GM18502 (cell line): ENCODE measurements at regions not wholly inside any gene's neighbourhood (a gene's known extent, or its start where the extent isn't known, plus 50 kb on each side); places are given as distances from the start of the nearest gene placed in this dataset.

Experiments used
- ATAC-seq: cut with Tn5 transposase; IDR thresholded peaks from one replicate; pipeline ENCODE4 v1.9.1; 2021; ENCODE audit warnings: mild to moderate bottlenecking; ENCODE audit not compliant: unreplicated experiment, poor library complexity

DNA sequence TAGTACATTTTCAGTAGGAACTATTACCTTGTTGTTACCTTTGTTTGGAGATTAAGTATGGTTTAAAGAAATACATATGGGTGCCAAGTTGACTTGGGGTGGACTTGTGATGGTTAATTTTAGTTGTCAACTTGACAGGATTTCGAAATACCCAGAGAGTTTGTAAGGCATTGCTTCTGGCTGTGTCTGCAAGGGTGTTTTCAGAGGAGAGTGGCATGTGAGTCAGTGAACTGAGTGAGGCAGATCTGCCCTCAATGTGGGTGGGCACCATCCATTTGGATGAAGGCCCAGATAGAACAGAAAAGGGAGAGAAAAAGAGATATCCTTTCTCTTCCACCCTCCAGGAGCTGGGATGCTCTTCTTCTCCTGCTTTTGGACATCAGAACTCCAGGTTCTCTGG lies 315.5 kb downstream of the GPATCH2 start:
- ATAC-seq = no peak

DNA sequence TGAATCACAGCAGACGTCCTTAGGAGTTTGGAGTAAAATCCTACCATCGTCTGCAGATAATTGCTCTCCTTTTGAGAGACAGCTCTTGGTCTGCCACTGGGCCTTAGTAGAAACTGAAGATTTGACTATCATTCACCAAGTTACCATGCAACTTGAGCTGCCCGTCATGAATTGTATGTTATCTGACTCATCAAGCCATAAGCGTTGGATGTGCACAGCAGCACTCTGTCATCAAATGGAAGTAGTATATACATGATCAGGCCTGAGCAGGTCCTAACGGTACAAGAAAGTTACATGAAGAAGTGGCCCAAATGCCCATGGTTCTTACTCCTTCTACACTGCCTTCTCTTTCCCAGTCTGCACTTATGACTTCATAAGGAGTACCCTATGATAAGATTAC lies 317.8 kb downstream of the GPATCH2 start:
- ATAC-seq = no peak

DNA sequence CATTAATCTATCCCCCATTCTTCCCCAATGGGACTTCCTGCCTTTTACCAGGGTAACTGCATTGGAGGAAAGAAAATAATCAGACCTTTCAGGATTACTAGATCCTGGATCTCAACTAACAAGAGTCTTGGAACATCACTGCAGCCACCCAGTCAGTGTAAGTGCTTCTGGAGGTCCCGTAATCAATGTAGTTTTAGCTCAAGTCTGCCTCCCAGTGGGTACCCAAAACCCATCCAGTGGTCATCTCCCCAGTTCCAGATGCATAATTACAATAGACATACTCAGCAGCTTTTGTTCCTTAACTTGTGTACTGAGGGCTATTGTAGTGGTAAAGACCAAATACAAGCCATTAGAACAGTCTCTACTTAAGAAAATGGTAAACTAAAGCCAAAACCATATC lies 319.1 kb downstream of the GPATCH2 start:
- ATAC-seq = no peak

DNA sequence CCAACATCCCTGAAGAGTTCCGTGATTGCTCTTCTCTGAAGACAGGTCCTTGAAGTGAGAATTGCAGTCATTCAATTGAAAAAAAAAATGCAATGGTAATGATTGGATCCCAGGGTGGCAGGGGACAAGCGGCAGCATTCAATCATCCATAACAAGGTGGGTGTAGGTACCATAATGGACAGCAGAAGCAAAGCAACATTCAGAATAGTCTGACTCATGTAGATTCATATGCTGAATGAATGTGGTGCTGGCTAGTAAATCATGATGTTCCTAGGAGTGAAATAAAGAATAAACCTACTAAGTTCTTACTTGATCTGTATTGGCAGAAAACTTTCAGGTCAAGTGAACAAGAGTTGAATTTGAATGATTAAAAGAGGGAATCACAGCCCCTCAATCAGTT lies 319.6 kb downstream of the GPATCH2 start:
- no peak for ATAC-seq

DNA sequence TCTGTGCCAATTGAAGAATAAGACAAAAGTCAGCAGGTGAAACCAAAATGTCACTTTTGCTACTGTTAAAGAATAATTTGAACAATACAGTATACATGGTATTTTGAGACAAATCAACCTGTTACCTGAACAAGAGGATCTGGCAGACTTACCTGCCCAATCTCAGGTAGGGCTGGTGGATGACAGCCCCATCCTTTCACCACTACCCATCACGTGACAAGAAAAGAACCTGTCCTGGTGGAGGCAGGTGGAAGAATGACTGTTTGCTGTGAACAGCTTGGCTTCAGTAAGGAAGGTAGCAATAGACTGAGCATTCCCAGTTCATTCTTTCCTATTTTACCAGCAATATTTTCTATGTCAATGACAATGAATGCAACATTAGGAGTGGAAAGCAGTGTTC lies 349.6 kb downstream of the GPATCH2 start:
- ATAC-seq = no peak

DNA sequence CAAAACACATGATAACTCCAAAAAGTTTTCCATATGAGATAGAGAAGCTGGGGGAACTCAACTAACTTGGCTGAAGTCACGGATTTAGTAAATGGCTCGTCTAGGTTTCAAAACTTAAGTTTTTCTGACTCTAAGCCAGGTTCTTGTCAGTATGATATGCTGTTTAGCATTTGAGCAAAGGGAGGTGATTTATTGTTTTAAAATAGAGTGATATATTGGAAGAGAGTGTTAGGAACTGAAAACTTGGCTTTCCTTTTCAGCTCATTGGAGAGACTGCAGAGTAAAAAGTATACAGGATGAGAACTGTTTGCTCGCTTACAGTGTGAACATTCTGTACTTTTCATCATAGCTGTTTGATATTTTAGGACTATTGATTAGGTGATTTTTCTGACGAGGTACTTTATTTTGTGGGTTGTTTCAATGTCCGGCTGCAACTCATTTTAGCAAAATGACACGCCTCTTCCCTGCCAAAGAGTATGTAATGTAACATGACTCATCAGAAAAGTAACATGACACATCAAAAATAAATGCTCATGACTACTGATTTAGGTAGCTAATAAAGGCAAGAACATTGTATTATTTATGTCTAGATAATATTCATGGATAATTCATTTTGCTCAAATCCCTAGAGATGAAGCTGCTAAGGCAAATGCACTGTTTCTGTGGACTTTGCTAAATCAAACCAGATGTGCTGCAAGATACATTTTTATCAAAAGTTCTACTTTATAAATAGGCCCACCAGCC lies 355.1 kb downstream of the GPATCH2 start:
- ATAC-seq = no peak

DNA sequence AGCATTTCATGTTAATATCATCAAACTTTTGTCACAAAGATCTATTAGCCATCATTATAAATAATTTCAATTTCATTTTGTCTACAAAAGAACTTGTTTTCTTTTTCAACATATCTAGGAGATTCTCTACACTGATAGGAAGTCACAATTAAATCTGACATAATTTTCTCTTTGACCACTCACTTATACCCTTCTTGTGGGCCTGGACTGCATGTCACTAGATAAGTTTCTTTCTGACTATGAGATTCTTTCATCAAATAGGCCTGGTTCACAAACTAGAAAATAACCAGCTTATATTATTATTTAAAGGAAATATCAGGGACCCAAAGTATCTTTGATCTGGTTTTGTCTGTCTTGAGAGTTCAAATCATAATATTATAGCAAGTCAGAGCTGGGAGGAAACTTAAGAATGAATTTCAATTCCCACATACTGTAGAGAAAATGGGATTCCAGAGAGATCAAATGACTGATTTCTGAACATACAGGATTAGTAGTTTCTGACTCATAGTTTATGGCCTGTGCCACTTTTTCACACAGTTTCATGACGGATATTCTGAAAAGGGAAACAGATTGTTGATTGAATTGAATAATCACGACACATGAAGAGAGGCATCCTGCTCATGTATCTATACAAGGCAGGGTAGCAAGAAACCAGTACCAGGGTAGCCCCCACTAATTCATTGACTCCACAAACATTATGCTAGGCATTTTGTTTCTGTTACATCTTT lies 355.8 kb downstream of the GPATCH2 start:
- no peak for ATAC-seq

DNA sequence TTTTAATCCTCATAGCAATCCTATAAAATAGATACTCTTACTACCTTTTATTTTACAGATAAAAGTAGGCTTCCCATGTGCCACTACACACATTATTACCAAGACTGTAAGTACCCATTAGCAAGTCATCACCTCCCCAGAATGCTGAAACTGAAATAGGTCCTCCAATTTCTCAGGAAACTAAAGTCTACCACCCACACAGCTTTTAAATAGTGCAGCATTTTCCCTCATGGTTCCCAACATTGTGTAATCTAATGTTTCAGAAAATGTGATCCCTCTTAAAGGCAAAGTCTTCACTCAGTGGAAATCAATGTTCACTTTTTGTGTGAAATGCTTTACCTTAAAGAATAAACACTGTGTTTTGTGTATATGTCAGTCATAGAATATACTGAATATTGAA lies 356.5 kb downstream of the GPATCH2 start:
- no peak for ATAC-seq

DNA sequence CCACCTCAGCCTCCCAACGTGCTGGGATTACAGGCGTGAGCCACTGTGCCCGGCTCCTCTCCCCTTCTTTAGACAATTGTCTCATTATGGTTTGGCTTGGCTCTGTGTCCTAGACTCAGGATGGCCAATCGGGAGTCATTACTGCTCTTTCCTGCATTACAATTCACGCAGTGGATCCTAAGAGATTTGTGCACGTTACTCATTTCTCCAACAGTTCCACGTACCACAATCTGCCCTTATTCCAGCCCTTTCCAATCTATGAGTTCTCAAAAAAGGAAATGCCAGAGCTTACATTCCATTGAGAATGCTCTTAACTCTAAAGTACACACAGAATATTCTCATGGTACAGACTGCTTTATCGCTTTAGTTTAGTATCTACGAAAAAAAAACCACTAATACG lies 357.0 kb downstream of the GPATCH2 start:
- ATAC-seq = no peak

DNA sequence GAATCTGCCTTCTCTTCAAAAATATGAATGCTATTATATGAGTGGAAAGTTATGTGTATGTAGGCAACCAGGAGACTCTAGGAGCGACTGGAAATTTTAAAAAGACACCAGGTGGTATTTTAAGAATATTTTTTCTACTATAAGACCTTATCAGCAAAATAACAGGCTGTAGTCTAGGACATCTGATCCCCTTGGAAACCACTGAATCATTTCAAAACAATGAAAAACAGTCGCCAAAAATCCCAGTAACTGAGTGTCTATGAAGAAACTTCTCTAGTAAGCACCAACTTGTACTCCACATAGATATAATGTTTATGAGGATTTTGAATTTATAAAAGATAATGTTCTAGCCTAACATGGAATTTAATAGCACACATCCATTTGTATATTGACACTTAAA lies 358.5 kb downstream of the GPATCH2 start:
- no peak for ATAC-seq

DNA sequence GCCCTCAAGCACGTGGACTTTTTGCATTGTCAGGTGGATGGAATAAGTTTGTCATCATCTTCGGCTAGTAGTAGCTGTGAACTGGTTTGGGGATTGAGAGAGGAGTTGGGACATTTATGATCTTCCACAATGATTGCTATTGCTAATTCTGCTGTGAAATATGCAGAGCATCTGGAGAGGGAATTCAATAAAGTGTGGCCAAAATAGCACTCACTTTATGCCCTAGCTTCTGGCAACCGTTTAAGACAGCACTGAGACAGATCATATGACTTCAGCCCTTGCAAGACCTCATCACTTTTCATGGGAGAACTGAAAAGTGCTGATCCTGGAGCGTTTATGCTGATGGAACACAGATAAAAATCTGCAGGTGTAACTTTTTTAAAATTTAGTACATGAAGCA lies 360.8 kb downstream of the GPATCH2 start:
- ATAC-seq = no peak

DNA sequence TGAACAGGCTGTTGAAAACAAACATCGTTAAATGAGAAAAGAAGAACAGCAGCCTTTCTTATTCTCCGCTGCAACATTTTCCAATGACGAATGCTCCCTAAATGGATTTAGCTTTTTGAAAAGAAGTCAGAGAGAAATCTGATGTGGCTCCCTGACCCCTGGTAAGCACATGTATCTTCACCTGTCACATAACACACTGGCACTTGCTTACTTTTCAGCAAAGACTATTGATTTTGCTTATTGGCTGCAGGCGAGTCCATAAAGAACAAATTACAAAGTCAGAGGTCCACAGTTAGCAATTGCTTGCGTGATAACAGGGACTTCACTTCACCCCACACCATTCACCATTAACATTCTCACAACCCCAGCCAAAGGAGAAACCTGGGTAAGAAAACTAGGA lies 362.8 kb downstream of the GPATCH2 start:
- ATAC-seq = no peak

DNA sequence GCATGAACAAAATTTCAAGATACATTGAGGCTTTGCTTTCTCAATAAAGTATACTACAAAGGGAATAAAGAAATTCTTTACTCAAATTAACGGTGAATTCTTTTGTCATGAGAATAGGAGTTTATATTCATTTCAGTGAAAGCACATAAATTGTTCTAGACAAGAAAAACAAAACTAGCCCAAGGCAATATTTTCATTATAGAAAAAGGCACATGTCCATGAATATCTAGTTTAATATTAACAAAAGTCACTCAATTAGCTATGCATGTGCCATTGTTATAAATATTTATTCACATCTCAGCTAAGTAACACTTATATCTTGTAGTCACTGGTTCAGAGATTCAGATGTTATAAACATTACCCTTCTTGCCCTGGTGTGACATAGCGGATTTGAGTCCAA lies 369.3 kb downstream of the GPATCH2 start:
- no peak for ATAC-seq

DNA sequence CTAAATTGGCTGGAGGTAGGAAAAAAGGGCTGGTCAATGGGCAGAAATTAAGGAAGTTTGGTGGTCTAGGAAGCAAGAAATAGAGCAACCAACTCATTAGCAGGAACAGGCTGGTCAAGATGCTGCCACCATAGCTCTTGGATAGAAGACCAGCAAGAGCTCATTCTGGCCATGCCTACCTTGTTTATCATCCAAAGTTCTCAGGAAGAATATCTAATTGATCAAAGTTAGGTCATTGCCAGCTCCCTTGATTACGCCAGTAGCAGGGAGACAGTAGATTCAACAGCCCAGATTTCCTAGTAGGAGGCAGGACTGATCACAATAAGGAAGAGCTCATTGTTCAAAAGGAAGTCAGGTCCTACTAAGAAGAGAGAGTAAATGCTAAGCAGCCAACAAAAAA lies 370.2 kb downstream of the GPATCH2 start:
- no peak for ATAC-seq

DNA sequence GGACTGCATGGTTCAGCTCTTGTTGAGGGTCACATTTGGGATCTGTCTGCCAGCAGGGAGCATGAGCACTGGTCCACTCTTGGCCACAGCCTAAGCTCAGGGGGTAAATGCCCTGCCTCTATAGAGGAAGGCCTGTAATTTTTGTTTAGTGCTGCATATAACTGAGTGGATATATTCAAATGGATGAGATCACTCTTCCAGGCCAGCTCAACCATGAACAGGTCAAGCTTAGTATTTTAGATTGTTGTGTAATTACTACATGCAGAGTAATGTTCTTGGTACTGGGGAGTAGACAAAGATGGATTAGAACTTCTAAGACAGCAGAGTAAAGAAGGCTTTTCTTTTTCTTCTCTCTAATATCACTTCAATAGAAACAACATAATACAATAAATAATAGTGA lies 376.9 kb downstream of the GPATCH2 start:
- no peak for ATAC-seq

DNA sequence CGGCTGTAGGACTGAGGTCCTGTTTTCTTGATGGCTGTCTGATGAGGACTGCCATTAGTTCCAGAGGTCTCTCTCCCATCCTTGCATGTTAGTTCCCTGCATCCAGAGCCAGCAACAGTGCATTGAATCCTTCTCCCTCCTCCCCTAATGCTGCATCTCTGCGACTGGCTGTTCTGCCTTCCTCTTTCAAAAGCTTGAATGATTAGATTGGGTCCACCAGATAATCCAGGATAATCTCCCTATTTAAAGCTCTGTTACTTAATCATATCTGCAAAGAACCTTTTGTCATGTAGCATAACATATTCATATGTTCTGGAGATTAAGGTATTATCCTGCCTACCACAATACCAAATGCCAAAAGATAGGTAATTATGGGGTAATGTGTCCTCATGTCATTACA lies 377.5 kb downstream of the GPATCH2 start:
- ATAC-seq = no peak

DNA sequence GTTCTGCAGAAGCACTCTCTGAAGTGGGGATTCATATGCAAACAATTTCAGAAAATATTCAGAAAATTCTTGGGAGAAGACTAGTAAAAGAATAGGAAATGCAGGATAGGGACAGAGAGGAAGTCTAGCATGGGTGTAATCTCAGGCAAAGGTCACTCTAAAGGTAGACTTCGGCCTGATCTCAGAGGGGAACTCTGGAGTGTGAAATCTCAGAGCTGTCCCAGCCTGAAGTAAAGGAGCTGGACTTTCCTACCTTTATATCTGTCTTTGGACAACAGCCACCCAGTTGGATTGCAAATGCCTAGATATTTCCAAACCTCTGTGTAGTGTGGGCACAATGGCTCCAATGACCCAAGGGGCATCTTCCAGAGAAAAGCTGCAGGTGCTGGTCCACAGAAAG lies 379.8 kb downstream of the GPATCH2 start:
- ATAC-seq = no peak

DNA sequence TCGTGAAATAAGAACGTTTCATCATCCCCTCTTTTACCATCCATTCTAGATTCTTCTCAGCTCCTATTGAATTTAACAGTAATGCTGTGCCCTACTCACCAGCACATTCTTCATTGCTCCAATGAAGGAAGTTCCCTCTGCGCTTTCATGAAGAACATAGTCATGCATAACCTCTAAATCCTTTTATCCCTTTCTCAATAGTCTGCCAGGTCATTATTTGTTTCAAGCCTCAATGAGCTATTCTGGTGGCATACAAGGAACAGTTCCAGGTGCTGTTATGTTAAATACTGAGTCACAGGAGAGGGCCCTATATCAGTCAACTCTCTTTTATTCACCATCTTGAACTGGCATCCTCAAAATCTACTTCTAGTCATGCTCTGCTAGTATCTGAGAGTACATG lies 381.0 kb downstream of the GPATCH2 start:
- ATAC-seq = no peak

DNA sequence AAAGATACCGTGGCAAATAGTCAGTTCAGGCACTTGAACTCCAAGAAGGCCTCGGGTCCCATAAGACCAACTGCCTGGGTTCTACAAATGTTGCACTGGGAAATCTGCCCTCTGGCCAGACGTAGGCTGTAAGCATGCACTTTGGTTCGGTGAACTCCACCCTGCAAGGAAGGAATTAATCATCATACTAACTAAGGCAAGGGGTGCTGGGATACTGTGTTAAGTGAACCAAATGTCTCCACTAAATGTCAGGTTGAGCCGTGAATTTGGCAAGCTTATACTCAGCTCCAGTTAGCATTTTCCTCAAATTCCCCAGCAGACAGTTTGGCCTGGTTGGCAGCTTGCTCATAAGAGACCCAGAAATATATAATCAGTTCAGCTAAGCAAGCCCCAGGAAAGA lies 385.9 kb downstream of the GPATCH2 start:
- no peak for ATAC-seq

DNA sequence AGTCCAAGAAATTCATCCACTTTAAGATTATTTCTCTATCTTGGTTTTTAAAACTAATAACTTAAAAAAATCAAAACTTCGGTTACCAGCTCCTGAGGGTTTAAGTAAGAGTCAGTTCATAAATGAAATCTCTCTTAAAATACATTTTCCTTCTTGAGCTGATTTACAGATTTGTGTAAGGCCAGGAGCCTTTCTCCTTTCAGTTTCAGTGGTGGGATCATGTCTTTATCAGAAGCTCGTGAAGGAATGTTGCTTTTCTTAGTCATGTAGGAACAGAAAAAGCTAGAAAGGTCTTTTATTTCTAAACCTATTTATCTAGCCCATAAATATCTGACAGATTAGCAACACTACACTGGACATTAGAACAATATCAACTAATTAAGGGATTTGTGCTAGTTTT lies 390.2 kb downstream of the GPATCH2 start:
- no peak for ATAC-seq

DNA sequence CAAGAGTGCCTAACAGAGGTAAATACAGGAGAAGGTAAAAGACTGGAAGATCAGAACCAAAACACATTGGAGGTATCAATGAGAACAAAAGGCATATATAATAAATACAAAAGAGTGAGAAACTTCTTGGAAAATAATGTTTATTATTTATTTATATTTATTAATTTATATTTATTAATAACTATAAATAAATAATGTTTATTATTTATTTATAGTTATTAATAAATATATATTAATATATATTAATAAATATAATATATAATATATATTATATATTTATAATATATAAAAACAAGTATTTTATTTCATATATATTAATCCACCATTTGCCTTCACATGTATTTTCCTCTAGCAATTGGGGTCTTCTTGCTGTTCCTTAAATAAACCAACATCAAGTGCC lies 391.9 kb downstream of the GPATCH2 start:
- ATAC-seq = no peak

DNA sequence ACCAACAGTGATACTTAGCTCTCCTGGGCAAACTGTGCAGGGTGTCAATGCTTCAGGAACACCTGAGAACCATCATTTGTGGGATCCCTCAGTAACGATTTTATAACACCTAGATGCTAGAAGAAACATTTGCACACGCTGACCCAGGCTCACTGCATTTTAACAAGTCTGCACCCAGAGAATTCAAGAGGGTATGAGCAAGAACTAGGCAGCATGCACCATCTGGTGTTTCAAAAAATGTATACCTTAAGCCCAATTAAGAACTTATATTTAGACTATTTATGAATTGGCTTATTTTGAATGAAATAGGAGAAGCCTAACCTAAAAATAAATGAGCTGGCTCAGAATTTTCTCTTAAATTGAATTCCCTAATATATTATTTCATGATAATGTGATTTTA lies 400.5 kb downstream of the GPATCH2 start:
- no peak for ATAC-seq
